CD4-positive, alpha-beta memory T cell (primary cell): ENCODE measurements at regions not wholly inside any gene's neighbourhood (a gene's known extent, or its start where the extent isn't known, plus 50 kb on each side); places are given as distances from the start of the nearest gene placed in this dataset.

ENCODE experiments used
- CTCF ChIA-PET: fragments of 350-600 bp; sonication (Branson Sonifier 250); formaldehyde crosslinking; loops from one replicate; lab custom pipeline; 2021; ENCODE audit warnings: inconsistent platforms; ENCODE audit not compliant: partially characterized antibody; lab: Charles Lee
- POLR2A ChIA-PET: fragments of 350-600 bp; sonication (Branson Sonifier 250); formaldehyde crosslinking; loops from one replicate; lab custom pipeline; 2021; ENCODE audit not compliant: partially characterized antibody; lab: Charles Lee
- DNase-seq, 5 donors: peaks; one replicate each; pipeline versions ENCODE4 v3.0.0 to v3.0.0-alpha.2; 2020 to 2022; ENCODE audit warnings: mixed read lengths in 1 of 5
- H3K27ac ChIP-seq: one replicate; pipeline ENCODE4 v1.7.0; 2013; ENCODE audit warnings: low read depth, low read length
- H3K27me3 ChIP-seq: 2 replicates; pipeline ENCODE4 v1.7.0; 2013; ENCODE audit warnings: mild to moderate bottlenecking, low read length, moderate library complexity; ENCODE audit not compliant: insufficient read depth
- H3K36me3 ChIP-seq: 2 replicates; pipeline ENCODE4 v1.7.0; 2013; ENCODE audit warnings: mild to moderate bottlenecking, low read length, moderate library complexity; ENCODE audit not compliant: insufficient read depth
- H3K4me1 ChIP-seq: 2 replicates; pipeline ENCODE4 v1.7.0; 2013; ENCODE audit warnings: mild to moderate bottlenecking, low read length, moderate library complexity; ENCODE audit not compliant: insufficient read depth
- H3K4me3 ChIP-seq, 2 donors: one replicate each; pipeline ENCODE4 v1.7.0; 2013; ENCODE audit warnings: low read length in 2 of 2, mild to moderate bottlenecking in 1 of 2
- H3K9me3 ChIP-seq, 2 donors: one replicate each; pipeline ENCODE4 v1.7.0; 2013; ENCODE audit warnings: low read length in 2 of 2, control low read depth in 1 of 2; ENCODE audit not compliant: control insufficient read depth in 1 of 2
- H3K27ac Mint-ChIP-seq, 7 donors: one replicate each; pipeline ENCODE4 v1.8.0; 2020 to 2021; ENCODE audit warnings: mixed read lengths in 7 of 7, mild to moderate bottlenecking in 6 of 7, inconsistent platforms in 3 of 7, moderate library complexity in 3 of 7
- H3K27me3 Mint-ChIP-seq, 2 donors: one replicate each; pipeline ENCODE4 v1.8.0; 2020 to 2021; ENCODE audit warnings: mixed read lengths in 2 of 2
- H3K36me3 Mint-ChIP-seq, 2 donors: one replicate each; pipeline ENCODE4 v1.8.0; 2020 to 2021; ENCODE audit warnings: mixed read lengths in 2 of 2, inconsistent platforms in 1 of 2, mild to moderate bottlenecking in 1 of 2
- H3K4me1 Mint-ChIP-seq, 4 donors: one replicate each; pipeline ENCODE4 v1.8.0; 2020 to 2021; ENCODE audit warnings: mixed read lengths in 4 of 4, mild to moderate bottlenecking in 1 of 4
- H3K4me3 Mint-ChIP-seq, 8 donors: one replicate each; pipeline ENCODE4 v1.8.0; 2020 to 2021; ENCODE audit warnings: mixed read lengths in 8 of 8, mild to moderate bottlenecking in 7 of 8, moderate library complexity in 6 of 8, inconsistent platforms in 3 of 8
- H3K9me3 Mint-ChIP-seq, 8 donors: one replicate each; pipeline ENCODE4 v1.8.0; 2020 to 2021; ENCODE audit warnings: mixed read lengths in 8 of 8, mild to moderate bottlenecking in 5 of 8, inconsistent platforms in 3 of 8, moderate library complexity in 1 of 8
- intact Hi-C: fragments of 100-400 bp; cut with micrococcal nuclease; formaldehyde crosslinking; loops from one replicate; pipeline ENCODE4 v1.15.1; 2023

DNA sequence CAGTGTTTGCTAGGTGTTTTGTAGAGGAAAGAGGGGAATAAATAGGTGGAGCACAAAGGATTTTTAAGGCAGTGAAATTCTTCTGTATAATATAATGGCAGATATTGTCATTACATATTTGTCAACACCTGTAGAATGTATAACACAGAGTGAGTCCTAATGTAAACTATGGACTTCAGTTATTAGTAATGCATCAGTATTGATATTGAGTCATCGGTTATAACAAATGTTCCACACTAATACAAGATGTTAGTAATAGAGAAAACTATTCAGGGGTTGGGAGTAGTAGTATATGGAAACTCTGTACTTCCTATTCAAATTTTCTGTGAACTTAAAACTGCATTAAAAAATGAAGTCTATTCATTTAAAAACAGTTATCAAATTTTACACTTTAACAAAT is 299.2 kb downstream of the UBE3D start:
- no peak overlapping the region for H3K4me3 Mint-ChIP-seq
- DNase-seq: no peak
- POLR2A ChIA-PET: no interaction called here
- Histone ChIP-seq H3K9me3 (no peaks in the 10 kb centered on the region), H3K36me3 (no peaks in the 10 kb centered on the region), H3K4me1 (no peaks in the 10 kb centered on the region), H3K4me3 (no peak overlapping the region), H3K27ac (no peak overlapping the region), H3K27me3 (no peaks in the 10 kb centered on the region)
- H3K9me3 Mint-ChIP-seq: no peaks in the 10 kb centered on the region
- CTCF ChIA-PET: no interaction called here
- H3K27ac Mint-ChIP-seq: no peak overlapping the region
- H3K27me3 Mint-ChIP-seq: peaks cover 0 to 2% of the 10 kb centered on the region in 2 donors
- no peaks in the 10 kb centered on the region for H3K36me3 Mint-ChIP-seq
- intact Hi-C loops: no loop called here
- H3K4me1 Mint-ChIP-seq: peaks cover 0 to 4% (median 1%) of the 10 kb centered on the region in 4 donors

DNA sequence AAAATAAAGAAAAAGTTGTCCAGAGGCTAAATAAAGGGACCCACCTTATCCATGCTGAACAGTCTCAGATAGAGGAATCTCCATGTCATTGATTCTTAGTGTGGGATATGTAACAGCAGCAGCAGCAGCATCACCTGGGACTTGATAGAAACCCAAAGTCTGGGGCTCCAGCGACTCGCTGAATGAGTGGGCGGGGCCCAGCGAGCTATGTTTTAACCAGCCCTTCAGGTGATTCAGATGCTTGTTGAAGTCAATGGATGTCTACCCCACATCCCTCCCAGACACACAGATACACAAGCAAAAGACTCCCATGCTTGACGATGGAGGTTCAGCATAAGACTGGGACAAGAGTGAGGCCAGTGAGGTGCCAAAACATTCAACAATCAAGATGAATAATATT is 298.6 kb downstream of the UBE3D start:
- Mint-ChIP-seq H3K27ac (no peak overlapping the region), H3K4me1 (no peaks in the 10 kb centered on the region), H3K4me3 (no peak overlapping the region), H3K36me3 (no peaks in the 10 kb centered on the region), H3K9me3 (no peaks in the 10 kb centered on the region), H3K27me3 (peaks cover 0 to 2% of the 10 kb centered on the region in 2 donors)
- POLR2A ChIA-PET: no interaction called here
- H3K27ac ChIP-seq: no peak overlapping the region
- no peaks in the 10 kb centered on the region for H3K27me3 ChIP-seq
- H3K9me3 ChIP-seq: no peaks in the 10 kb centered on the region
- CTCF ChIA-PET: no interaction called here
- no peak for DNase-seq
- H3K4me1 ChIP-seq: no peaks in the 10 kb centered on the region
- H3K4me3 ChIP-seq: no peak overlapping the region
- intact Hi-C loops: no loop called here
- no peaks in the 10 kb centered on the region for H3K36me3 ChIP-seq

DNA sequence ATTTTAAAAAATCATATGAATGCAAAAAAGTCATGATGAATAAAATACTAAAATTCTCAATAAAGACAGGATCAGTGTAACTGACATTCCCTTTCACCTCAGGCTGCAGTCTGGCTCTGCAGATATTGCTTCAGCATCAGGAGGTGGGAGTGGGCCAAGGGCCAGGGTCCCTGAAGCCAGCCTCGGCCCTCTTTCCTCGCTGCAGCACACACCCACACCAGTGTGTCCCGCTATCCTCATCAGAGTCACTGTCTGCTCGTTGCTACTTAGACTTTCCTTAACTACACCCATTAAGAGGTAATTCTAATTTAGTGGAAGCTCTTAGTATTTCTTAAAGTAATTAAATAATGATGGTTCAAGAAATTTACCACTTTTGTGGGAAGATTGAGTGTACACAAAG is 298.2 kb downstream of the UBE3D start:
- Histone ChIP-seq H3K4me3 (no peak overlapping the region), H3K4me1 (no peaks in the 10 kb centered on the region), H3K9me3 (no peaks in the 10 kb centered on the region), H3K27ac (no peak overlapping the region), H3K36me3 (no peaks in the 10 kb centered on the region), H3K27me3 (no peaks in the 10 kb centered on the region)
- intact Hi-C loops: no loop called here
- no peak for DNase-seq
- no peak overlapping the region for H3K27ac Mint-ChIP-seq
- no peaks in the 10 kb centered on the region for H3K9me3 Mint-ChIP-seq
- ChIA-PET POLR2A (no interaction called here), CTCF (no interaction called here)
- no peak overlapping the region for H3K4me3 Mint-ChIP-seq
- H3K27me3 Mint-ChIP-seq: peaks cover 0 to 2% of the 10 kb centered on the region in 2 donors
- H3K4me1 Mint-ChIP-seq: no peaks in the 10 kb centered on the region
- H3K36me3 Mint-ChIP-seq: no peaks in the 10 kb centered on the region

DNA sequence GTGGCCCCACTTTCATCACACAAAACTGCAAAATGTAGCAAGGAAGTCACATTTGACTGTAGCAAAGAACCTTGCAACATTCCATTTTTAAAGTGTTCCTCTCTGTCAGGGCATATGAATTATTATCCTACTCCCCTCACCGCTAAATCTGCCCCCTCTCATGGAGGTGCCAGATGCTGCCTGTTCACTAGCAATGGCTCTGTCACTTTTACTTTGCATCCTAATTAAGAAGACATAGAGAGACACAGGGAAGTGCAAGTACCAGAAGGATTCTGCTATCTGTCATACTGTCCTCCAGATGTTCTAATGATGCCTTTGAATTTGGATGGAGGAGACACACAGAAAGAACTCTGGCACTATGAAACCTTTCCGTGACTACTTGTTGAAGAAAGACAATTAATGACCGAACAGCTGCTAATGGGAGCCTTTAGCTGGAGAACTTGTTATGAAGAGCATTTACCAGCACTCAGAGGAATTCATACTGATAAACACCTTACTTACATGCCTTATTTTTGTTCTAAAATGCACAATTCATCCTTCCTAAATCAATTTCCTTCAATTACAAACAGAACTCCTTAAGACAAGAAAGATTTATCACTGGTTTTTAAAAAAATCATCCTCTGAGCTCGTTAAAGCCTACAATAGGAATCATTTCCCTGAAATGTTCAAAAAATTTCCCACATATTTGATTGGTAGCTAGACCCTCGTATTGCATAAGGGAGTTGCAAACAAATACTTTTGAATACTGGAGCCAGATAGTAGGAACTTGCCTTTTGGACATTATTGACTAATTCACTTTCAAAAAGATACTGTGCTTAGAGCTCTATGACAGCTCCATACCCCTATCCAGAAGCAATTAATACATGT is 292.6 kb downstream of the UBE3D start:
- H3K27ac Mint-ChIP-seq: no peak overlapping the region
- no peak overlapping the region for H3K4me3 Mint-ChIP-seq
- POLR2A ChIA-PET: no interaction called here

DNA sequence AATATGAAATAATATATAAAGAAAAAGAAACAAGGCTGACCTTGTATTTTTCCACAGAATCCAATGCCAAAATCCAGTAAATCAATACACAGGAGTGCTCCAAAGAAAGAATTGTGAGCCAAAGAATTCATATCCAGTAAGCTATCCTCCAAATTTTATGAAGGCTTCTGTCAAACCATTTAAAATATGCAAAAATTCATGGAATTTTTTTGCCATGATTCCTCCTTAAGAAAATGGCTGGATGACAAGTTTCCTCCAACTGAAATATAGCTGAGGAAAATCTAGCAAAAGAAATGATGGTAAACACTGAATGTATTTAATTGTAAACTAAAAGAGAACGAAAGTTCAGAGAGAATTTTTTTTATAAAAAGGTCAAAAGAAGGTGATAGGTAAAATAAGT is 290.3 kb downstream of the UBE3D start:
- Mint-ChIP-seq H3K27ac (no peak overlapping the region), H3K27me3 (no peaks in the 10 kb centered on the region), H3K4me1 (no peaks in the 10 kb centered on the region), H3K36me3 (no peaks in the 10 kb centered on the region), H3K9me3 (no peaks in the 10 kb centered on the region), H3K4me3 (no peak overlapping the region)
- Histone ChIP-seq H3K9me3 (no peaks in the 10 kb centered on the region), H3K36me3 (no peaks in the 10 kb centered on the region), H3K27me3 (no peaks in the 10 kb centered on the region), H3K27ac (no peak overlapping the region), H3K4me3 (no peak overlapping the region), H3K4me1 (no peaks in the 10 kb centered on the region)
- intact Hi-C loops: no loop called here
- POLR2A ChIA-PET: no interaction called here
- CTCF ChIA-PET: no interaction called here
- no peak for DNase-seq

More for the DNA sequence above, 292.6 kb downstream of the UBE3D start:
- H3K9me3 Mint-ChIP-seq: no peaks in the 10 kb centered on the region
- Histone ChIP-seq H3K27me3 (no peaks in the 10 kb centered on the region), H3K36me3 (no peaks in the 10 kb centered on the region), H3K4me1 (no peaks in the 10 kb centered on the region), H3K27ac (no peak overlapping the region), H3K4me3 (no peak overlapping the region), H3K9me3 (no peaks in the 10 kb centered on the region)
- intact Hi-C loops: no loop called here
- H3K36me3 Mint-ChIP-seq: no peaks in the 10 kb centered on the region
- DNase-seq: no peak
- CTCF ChIA-PET: no interaction called here
- no peaks in the 10 kb centered on the region for H3K4me1 Mint-ChIP-seq
- no peaks in the 10 kb centered on the region for H3K27me3 Mint-ChIP-seq

DNA sequence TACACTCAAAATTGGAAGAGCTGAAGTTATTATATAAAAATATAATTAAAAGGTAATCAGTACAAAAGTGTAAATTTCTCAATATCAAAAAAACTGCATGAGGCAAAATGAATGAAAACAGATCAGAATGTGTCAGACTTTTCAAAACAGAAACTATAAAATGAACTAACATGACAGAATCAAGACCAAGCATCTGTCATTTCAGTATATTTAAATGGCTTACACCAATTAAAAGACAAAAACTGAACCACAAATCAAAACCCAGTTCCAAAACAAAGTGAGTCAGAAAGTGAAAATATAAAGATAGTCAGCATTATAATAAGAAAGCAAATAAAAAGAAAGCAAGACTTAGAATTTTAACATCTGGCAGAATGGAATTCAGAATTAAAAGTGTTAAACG is 289.7 kb downstream of the UBE3D start:
- POLR2A ChIA-PET: no interaction called here
- H3K27ac ChIP-seq: no peak overlapping the region
- H3K9me3 ChIP-seq: no peaks in the 10 kb centered on the region
- no peaks in the 10 kb centered on the region for H3K9me3 Mint-ChIP-seq
- no peaks in the 10 kb centered on the region for H3K4me1 Mint-ChIP-seq
- intact Hi-C loops: no loop called here
- H3K27me3 ChIP-seq: no peaks in the 10 kb centered on the region
- no peak overlapping the region for H3K4me3 ChIP-seq
- no peak for DNase-seq
- H3K36me3 Mint-ChIP-seq: no peaks in the 10 kb centered on the region
- H3K4me3 Mint-ChIP-seq: no peak overlapping the region
- CTCF ChIA-PET: no interaction called here
- no peak overlapping the region for H3K27ac Mint-ChIP-seq
- no peaks in the 10 kb centered on the region for H3K36me3 ChIP-seq
- H3K4me1 ChIP-seq: no peaks in the 10 kb centered on the region
- H3K27me3 Mint-ChIP-seq: no peaks in the 10 kb centered on the region

DNA sequence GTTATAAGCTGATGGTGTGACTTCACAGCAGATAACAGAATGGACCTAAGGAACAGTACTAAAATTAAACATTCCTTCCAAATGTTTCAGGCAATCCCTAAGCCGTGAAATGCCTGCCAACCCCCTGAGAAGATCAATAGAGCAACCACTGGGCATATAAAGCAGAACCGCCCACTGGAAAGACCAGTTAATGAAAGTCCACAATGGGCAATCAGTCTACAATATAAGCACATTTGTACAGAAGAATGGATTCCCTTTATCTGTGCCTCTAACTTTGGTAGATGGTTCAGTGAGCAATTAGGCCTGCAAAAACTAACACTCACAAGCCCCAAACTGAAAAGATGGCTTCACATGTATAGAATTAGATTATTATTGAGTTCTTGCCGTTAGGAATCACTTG is 286.6 kb downstream of the UBE3D start:
- Histone ChIP-seq H3K4me1 (no peaks in the 10 kb centered on the region), H3K27ac (no peak overlapping the region), H3K27me3 (no peaks in the 10 kb centered on the region), H3K4me3 (no peak overlapping the region), H3K9me3 (no peaks in the 10 kb centered on the region), H3K36me3 (no peaks in the 10 kb centered on the region)
- CTCF ChIA-PET: no interaction called here
- H3K36me3 Mint-ChIP-seq: no peaks in the 10 kb centered on the region
- no peak overlapping the region for H3K4me3 Mint-ChIP-seq
- H3K27ac Mint-ChIP-seq: no peak overlapping the region
- no peak for DNase-seq
- no peaks in the 10 kb centered on the region for H3K27me3 Mint-ChIP-seq
- intact Hi-C loops: no loop called here
- POLR2A ChIA-PET: no interaction called here
- no peaks in the 10 kb centered on the region for H3K9me3 Mint-ChIP-seq
- H3K4me1 Mint-ChIP-seq: no peaks in the 10 kb centered on the region
